Activated CD4-positive, alpha-beta T cell treated with anti-CD3 and anti-CD28 coated beads for 36 hours (primary cell): ENCODE measurements at regions not wholly inside any gene's neighbourhood (a gene's known extent, or its start where the extent isn't known, plus 50 kb on each side); places are given as distances from the start of the nearest gene placed in this dataset.

Experiments
- ATAC-seq: fragments of 200-7000 bp; cut with Tn5 transposase; one replicate; pipeline ENCODE4 v1.10.0; 2021; ENCODE audit warnings: mild to moderate bottlenecking, moderate library complexity
- CTCF ChIA-PET: fragments of 350-600 bp; sonication (Branson Sonifier 250); formaldehyde crosslinking; loops from one replicate; lab custom pipeline; 2021; ENCODE audit warnings: antibody characterized with exemption; lab: Charles Lee
- POLR2A ChIA-PET: fragments of 350-600 bp; sonication (Branson Sonifier 250); formaldehyde crosslinking; loops from one replicate; lab custom pipeline; 2021; ENCODE audit warnings: antibody characterized with exemption, inconsistent platforms; lab: Charles Lee
- DNase-seq: peaks from one replicate; pipeline ENCODE4 v3.0.0-alpha.2; 2020
- H3K27ac Mint-ChIP-seq: one replicate; pipeline ENCODE4 v1.8.0; 2021; ENCODE audit warnings: mixed read lengths
- H3K27me3 Mint-ChIP-seq: one replicate; pipeline ENCODE4 v1.8.0; 2021; ENCODE audit warnings: mixed read lengths
- H3K36me3 Mint-ChIP-seq: one replicate; pipeline ENCODE4 v1.8.0; 2021; ENCODE audit warnings: low read depth, mixed read lengths
- H3K4me1 Mint-ChIP-seq: one replicate; pipeline ENCODE4 v1.8.0; 2021; ENCODE audit warnings: mixed read lengths
- H3K4me3 Mint-ChIP-seq: one replicate; pipeline ENCODE4 v1.8.0; 2021; ENCODE audit warnings: mild to moderate bottlenecking, moderate library complexity, mixed read lengths
- H3K9me3 Mint-ChIP-seq: one replicate; pipeline ENCODE4 v1.8.0; 2021; ENCODE audit warnings: low read depth, mixed read lengths
- intact Hi-C, 2 experiments: fragments of 100-400 bp; cut with DNase I in 1 of 2; cut with micrococcal nuclease in 1 of 2; formaldehyde crosslinking; loops; one replicate each; pipeline versions ENCODE4 v1.14.2 to v1.15.1; 2022 to 2024; cut with DNase I, micrococcal nuclease

DNA sequence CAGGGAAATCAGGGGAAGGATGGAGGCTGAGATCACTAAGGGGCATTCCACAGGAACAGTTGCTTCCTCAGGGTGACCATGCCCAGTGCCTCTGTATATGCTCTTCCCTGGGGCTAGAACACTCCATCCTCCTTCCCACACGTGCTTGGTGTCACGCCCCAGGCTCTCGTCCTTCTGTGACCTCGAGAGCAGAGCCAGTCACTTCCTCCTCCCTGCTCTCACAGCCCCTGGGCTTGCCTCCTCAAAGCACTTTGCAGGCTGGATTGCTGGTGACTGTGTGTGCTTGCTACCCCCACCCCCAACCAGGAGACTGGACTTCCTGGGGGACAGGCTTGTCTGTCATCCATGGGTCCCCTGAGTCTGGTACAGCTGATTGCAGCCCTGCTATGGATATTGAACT is 56.5 kb upstream of the AMPD3 start:
- H3K9me3 Mint-ChIP-seq: no peaks in the 10 kb centered on the region
- DNase-seq (no peak), ATAC-seq (peak; percentile 57)
- peaks cover 5% of the 10 kb centered on the region for H3K27me3 Mint-ChIP-seq
- H3K36me3 Mint-ChIP-seq: no peaks in the 10 kb centered on the region
- POLR2A ChIA-PET: no interaction called here
- CTCF ChIA-PET: no interaction called here
- intact Hi-C loops: no loop called here
- H3K27ac Mint-ChIP-seq: no peak overlapping the region
- no peaks in the 10 kb centered on the region for H3K4me1 Mint-ChIP-seq
- H3K4me3 Mint-ChIP-seq: no peak overlapping the region

DNA sequence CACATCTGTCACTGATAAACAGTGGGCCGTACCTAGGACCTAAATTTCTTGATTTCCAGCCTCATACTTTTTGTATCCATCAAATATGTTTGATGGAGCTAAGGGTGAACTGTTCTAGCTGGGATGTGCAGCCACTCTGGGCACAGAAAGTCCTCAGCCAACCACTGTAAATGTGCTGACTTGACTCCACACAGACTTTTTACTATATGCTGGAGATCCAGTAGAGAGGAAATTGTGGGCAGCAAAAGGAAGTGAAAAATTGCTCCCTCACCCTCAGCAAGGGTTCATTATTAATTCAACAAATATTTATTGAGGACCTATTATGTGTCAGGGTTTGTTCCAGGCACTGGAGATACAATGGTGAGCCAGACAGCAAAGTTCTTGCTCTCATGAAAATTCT is 54.2 kb upstream of the AMPD3 start:
- intact Hi-C loops: no loop called here
- POLR2A ChIA-PET: interaction anchor here (0.6 kb wide), 1 partner anchor 65 kb away, joined by 3 read pairs; no protein-coding TSS in a partner anchor
- no peak overlapping the region for H3K4me3 Mint-ChIP-seq
- no peaks in the 10 kb centered on the region for H3K9me3 Mint-ChIP-seq
- DNase-seq: no peak
- no peaks in the 10 kb centered on the region for H3K4me1 Mint-ChIP-seq
- H3K27ac Mint-ChIP-seq: no peak overlapping the region
- ATAC-seq: no peak
- CTCF ChIA-PET: interaction anchor here (0.8 to 2.2 kb wide), 3 partner anchors 34 to 376 kb away, joined by 4 to 7 read pairs (median 6); no protein-coding TSS in a partner anchor
- peaks cover 4% of the 10 kb centered on the region for H3K27me3 Mint-ChIP-seq
- H3K36me3 Mint-ChIP-seq: no peaks in the 10 kb centered on the region

DNA sequence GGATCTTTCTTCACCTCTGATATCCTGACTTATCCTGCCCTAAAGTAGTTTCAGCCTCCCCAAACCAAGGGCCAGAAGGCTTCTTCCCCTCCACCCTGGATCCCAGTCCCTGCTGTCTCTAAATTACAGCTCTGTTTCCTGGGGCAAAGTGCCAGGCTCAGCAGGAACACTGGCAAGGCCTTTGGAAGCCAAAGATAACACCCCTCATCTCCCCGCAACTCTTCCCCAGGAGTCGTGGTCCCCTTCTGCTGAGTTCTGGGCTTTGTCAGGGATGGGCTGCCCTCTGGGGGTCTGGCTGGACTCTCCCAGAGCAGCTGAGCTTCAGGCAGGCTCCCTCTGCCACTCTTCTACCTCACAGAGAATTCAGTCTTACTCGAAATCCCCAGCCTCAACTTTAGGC is 53.8 kb upstream of the AMPD3 start:
- ChIA-PET POLR2A (interaction anchor here (0.6 kb wide), 1 partner anchor 65 kb away, joined by 3 read pairs; no protein-coding TSS in a partner anchor), CTCF (interaction anchor here (0.8 to 2.2 kb wide), 3 partner anchors 34 to 375 kb away, joined by 4 to 7 read pairs (median 6); no protein-coding TSS in a partner anchor)
- Mint-ChIP-seq H3K36me3 (no peaks in the 10 kb centered on the region), H3K27ac (no peak overlapping the region), H3K4me3 (no peak overlapping the region), H3K4me1 (peaks cover 1% of the 10 kb centered on the region), H3K9me3 (no peaks in the 10 kb centered on the region), H3K27me3 (peaks cover 2% of the 10 kb centered on the region)
- no peak for ATAC-seq
- intact Hi-C loops: no loop called here
- no peak for DNase-seq

DNA sequence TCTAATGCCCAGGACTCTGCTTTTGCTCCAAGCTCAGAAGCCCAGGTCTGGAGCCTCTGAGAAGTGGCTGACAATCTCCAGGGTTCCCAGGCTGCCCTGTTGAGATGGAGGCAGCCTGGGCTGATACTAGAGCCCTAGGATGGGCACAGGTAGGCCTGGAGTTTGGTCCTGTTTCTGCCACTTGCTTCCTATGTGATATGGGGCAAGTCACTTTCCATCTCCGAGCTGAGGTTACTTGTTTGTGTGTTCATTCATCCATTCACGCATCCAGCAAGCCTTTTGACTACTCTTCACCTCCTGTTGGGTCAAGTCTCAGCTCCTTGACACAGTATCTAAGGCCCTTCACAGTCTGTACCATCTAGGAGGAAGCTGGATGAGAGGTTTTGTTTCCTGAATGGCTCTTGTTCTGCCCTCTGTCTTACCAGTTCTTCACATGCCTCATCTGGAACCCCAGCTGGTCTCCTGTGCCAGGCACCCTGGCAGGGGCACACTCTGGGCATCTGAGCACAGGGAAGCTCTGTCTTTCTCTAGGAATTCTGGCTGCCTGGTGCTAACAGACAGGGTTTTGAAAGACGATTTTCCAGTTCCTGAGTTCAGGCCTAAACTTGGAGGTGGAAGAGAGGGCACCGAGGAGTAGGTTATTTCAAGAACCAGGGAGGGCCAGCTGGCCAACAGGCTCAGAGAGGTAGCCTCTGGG is 53.2 kb upstream of the AMPD3 start:
- Mint-ChIP-seq H3K4me1 (peaks cover 2% of the 10 kb centered on the region), H3K4me3 (no peak overlapping the region), H3K36me3 (no peaks in the 10 kb centered on the region), H3K27me3 (peaks cover 2% of the 10 kb centered on the region), H3K27ac (no peak overlapping the region), H3K9me3 (no peaks in the 10 kb centered on the region)
- ChIA-PET CTCF (interaction anchor here (0.8 to 2.2 kb wide), 5 partner anchors 35 to 375 kb away, joined by 3 to 7 read pairs (median 4); partner anchors contain the start of gene RNF141), POLR2A (interaction anchor here (0.6 kb wide), 1 partner anchor 64 kb away, joined by 3 read pairs; no protein-coding TSS in a partner anchor)
- ATAC-seq (no peak), DNase-seq (no peak)
- intact Hi-C loops: no loop called here
